ENCODE measurements at regions not wholly inside any gene's neighbourhood (a gene's known extent, or its start where the extent isn't known, plus 50 kb on each side); places are given as distances from the start of the nearest gene placed in this dataset.

GRCh38 chr4:123651066-123651465, 254.5 kb downstream of the SPRY1 start:
- TF ChIP-seq TARDBP (IDR thresholded peaks at IDR 0.05) (no peak), L3MBTL2 (conservative IDR thresholded peaks at IDR 0.05) (no peak), SUZ12 (IDR thresholded peaks at IDR 0.05) (no peak), SP1 (IDR thresholded peaks at IDR 0.05) (no peak), FOXM1 (IDR thresholded peaks at IDR 0.05; ENCODE audit: borderline replicate concordance) (no peak), ZNF384 (IDR thresholded peaks at IDR 0.05) (no peak), FOXK2 (IDR thresholded peaks at IDR 0.05) (no peak), BHLHE40 (IDR thresholded peaks at IDR 0.05; ENCODE audit: borderline replicate concordance) (no peak)
